Astrocyte (in vitro differentiated cells and primary cell): ENCODE measurements at regions not wholly inside any gene's neighbourhood (a gene's known extent, or its start where the extent isn't known, plus 50 kb on each side); places are given as distances from the start of the nearest gene placed in this dataset.

Experiments used
- DNase-seq: peaks from one replicate; pipeline ENCODE4 v3.0.0-alpha.2; 2010; ENCODE audit warnings: low read depth
- FAIRE-seq: peaks from 2 replicates; lab custom pipeline; 2011; peaks lifted over from hg19 to GRCh38; lab: Jason Lieb, UNC
- H2AFZ ChIP-seq: 2 replicates; pipeline ENCODE4 v1.6.0; 2012; ENCODE audit warnings: low read depth, low read length, inconsistent platforms
- H3K27ac ChIP-seq: 2 replicates; pipeline ENCODE4 v1.5.1; 2011; ENCODE audit warnings: low read depth, low read length, inconsistent platforms
- H3K27me3 ChIP-seq: 2 replicates; pipeline ENCODE4 v1.6.0; 2011; ENCODE audit warnings: low read length, inconsistent platforms; ENCODE audit not compliant: insufficient read depth
- H3K36me3 ChIP-seq: 2 replicates; pipeline ENCODE4 v1.5.1; 2011; ENCODE audit warnings: low read length, inconsistent platforms; ENCODE audit not compliant: insufficient read depth
- H3K4me1 ChIP-seq: 2 replicates; pipeline ENCODE4 v1.5.1; 2011; ENCODE audit warnings: low read length, inconsistent platforms; ENCODE audit not compliant: insufficient read depth
- H3K4me2 ChIP-seq: 2 replicates; pipeline ENCODE4 v1.6.0; 2012; ENCODE audit warnings: low read length, inconsistent platforms
- H3K4me3 ChIP-seq: 2 replicates; pipeline ENCODE4 v1.5.1; 2011; ENCODE audit warnings: low read depth, mild to moderate bottlenecking, low read length, inconsistent platforms; ENCODE audit not compliant: insufficient read depth
- H3K79me2 ChIP-seq: 2 replicates; pipeline ENCODE4 v1.6.0; 2012; ENCODE audit warnings: mild to moderate bottlenecking, low read length, inconsistent platforms; ENCODE audit not compliant: insufficient read depth
- H3K9ac ChIP-seq: 2 replicates; pipeline ENCODE4 v1.6.0; 2012; ENCODE audit warnings: mild to moderate bottlenecking, low read length, inconsistent platforms
- H3K9me3 ChIP-seq: 2 replicates; pipeline ENCODE4 v1.5.1; 2012; ENCODE audit warnings: low read depth, mild to moderate bottlenecking, low read length, inconsistent platforms; ENCODE audit not compliant: insufficient read depth
- H4K20me1 ChIP-seq: 2 replicates; pipeline ENCODE4 v1.6.0; 2012; ENCODE audit warnings: low read length, inconsistent platforms; ENCODE audit not compliant: insufficient read depth
- H3K27ac Mint-ChIP-seq: one replicate; pipeline ENCODE4 v1.8.0; 2021; ENCODE audit warnings: mild to moderate bottlenecking, mixed read lengths; ENCODE audit not compliant: unreplicated experiment
- H3K27me3 Mint-ChIP-seq: one replicate; pipeline ENCODE4 v1.8.0; 2021; ENCODE audit warnings: low read depth, mixed read lengths; ENCODE audit not compliant: unreplicated experiment
- H3K36me3 Mint-ChIP-seq: one replicate; pipeline ENCODE4 v1.8.0; 2021; ENCODE audit warnings: low read depth, mixed read lengths; ENCODE audit not compliant: unreplicated experiment
- H3K4me1 Mint-ChIP-seq: one replicate; pipeline ENCODE4 v1.8.0; 2021; ENCODE audit warnings: low read depth, mixed read lengths; ENCODE audit not compliant: unreplicated experiment
- H3K4me3 Mint-ChIP-seq: one replicate; pipeline ENCODE4 v1.8.0; 2021; ENCODE audit warnings: mild to moderate bottlenecking, moderate library complexity, mixed read lengths; ENCODE audit not compliant: unreplicated experiment
- H3K9me3 Mint-ChIP-seq: one replicate; pipeline ENCODE4 v1.8.0; 2021; ENCODE audit warnings: mild to moderate bottlenecking, mixed read lengths; ENCODE audit not compliant: unreplicated experiment
- EZH2 ChIP-seq: IDR thresholded peaks from 2 replicates; pipeline ENCODE4 v1.6.1; 2012; ENCODE audit warnings: mild to moderate bottlenecking, low read length, inconsistent platforms; ENCODE audit not compliant: insufficient read depth
- TF ChIP-seq, protein P1 (sequence below): IDR thresholded peaks from 2 replicates; pipeline ENCODE4 v1.5.1; 2011; ENCODE audit warnings: low read depth, mild to moderate bottlenecking, inconsistent platforms, low read length, moderate library complexity; ENCODE audit not compliant: insufficient read depth

DNA sequence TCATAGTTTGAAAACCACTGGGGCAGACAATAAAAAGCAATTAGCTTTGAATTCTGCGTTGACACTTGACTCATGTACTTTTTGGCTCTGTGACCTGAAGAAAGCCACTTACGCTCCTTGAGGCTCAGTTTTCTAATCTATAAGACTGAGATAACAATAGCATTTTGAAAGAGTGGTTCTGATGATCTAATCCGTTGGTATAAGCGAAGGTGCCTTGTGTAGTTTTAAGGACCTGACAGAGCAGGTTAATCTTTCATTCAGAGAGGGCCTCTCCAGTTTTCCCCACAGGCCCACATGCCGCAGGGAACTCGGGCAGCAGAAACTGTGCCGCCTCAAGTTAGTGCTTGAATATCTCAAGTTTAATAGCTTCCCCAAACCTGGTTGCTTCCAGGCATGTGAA is 306.0 kb upstream of the GBE1 start:
- no peaks in the 10 kb centered on the region for H4K20me1 ChIP-seq
- no peak for TF ChIP-seq EZH2
- TF ChIP-seq, protein P1, sequence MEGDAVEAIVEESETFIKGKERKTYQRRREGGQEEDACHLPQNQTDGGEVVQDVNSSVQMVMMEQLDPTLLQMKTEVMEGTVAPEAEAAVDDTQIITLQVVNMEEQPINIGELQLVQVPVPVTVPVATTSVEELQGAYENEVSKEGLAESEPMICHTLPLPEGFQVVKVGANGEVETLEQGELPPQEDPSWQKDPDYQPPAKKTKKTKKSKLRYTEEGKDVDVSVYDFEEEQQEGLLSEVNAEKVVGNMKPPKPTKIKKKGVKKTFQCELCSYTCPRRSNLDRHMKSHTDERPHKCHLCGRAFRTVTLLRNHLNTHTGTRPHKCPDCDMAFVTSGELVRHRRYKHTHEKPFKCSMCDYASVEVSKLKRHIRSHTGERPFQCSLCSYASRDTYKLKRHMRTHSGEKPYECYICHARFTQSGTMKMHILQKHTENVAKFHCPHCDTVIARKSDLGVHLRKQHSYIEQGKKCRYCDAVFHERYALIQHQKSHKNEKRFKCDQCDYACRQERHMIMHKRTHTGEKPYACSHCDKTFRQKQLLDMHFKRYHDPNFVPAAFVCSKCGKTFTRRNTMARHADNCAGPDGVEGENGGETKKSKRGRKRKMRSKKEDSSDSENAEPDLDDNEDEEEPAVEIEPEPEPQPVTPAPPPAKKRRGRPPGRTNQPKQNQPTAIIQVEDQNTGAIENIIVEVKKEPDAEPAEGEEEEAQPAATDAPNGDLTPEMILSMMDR, result no peak
- H2AFZ ChIP-seq, result no peak overlapping the region
- no peak for FAIRE-seq
- no peak overlapping the region for H3K4me3 ChIP-seq
- H3K36me3 Mint-ChIP-seq, result no peaks in the 10 kb centered on the region
- no peak overlapping the region for H3K4me2 ChIP-seq
- H3K4me1 ChIP-seq, result no peaks in the 10 kb centered on the region
- H3K9ac ChIP-seq, result no peak overlapping the region
- no peak for DNase-seq
- H3K4me3 Mint-ChIP-seq, result no peak overlapping the region
- no peaks in the 10 kb centered on the region for H3K9me3 Mint-ChIP-seq
- no peak overlapping the region for H3K27ac ChIP-seq
- no peaks in the 10 kb centered on the region for H3K36me3 ChIP-seq
- H3K27ac Mint-ChIP-seq, result no peak overlapping the region
- no peaks in the 10 kb centered on the region for H3K27me3 ChIP-seq
- H3K4me1 Mint-ChIP-seq, result peaks cover 4% of the 10 kb centered on the region
- no peaks in the 10 kb centered on the region for H3K79me2 ChIP-seq
- H3K27me3 Mint-ChIP-seq, result no peaks in the 10 kb centered on the region
- H3K9me3 ChIP-seq, result no peaks in the 10 kb centered on the region

DNA sequence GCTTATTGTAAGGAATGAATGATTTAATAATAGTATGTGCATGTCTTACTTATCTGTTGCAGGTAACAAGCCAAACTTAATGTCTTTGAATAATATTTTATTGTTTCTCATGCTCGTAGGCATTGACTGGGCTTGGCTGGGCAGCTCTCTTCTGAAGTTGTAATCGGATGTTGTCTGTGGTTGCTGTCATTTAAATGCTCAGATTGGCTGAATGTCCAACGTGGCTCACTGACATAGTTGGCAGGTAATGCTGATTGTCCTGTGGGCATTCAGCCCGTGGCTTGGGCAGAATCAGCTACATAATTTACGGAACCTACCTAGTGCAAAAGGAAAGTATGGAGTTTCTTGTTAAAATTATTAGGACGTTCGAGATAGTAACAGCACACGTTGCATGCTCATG is 297.4 kb upstream of the GBE1 start:
- no peak for DNase-seq
- Mint-ChIP-seq H3K27me3 (no peaks in the 10 kb centered on the region), H3K4me3 (no peak overlapping the region), H3K4me1 (peaks cover 10% of the 10 kb centered on the region), H3K27ac (no peak overlapping the region), H3K9me3 (no peaks in the 10 kb centered on the region), H3K36me3 (no peaks in the 10 kb centered on the region)
- peak overlapping the region; percentile 18 for H2AFZ ChIP-seq
- TF ChIP-seq, protein P1, result no peak
- TF ChIP-seq EZH2, result no peak
- no peaks in the 10 kb centered on the region for H3K27me3 ChIP-seq
- no peak overlapping the region for H3K27ac ChIP-seq
- H3K36me3 ChIP-seq, result no peaks in the 10 kb centered on the region
- FAIRE-seq, result no peak
- no peak overlapping the region for H3K9ac ChIP-seq
- H3K4me3 ChIP-seq, result no peak overlapping the region
- no peaks in the 10 kb centered on the region for H3K79me2 ChIP-seq
- H3K4me1 ChIP-seq, result no peaks in the 10 kb centered on the region
- H3K9me3 ChIP-seq, result no peaks in the 10 kb centered on the region
- no peaks in the 10 kb centered on the region for H4K20me1 ChIP-seq
- H3K4me2 ChIP-seq, result no peak overlapping the region

DNA sequence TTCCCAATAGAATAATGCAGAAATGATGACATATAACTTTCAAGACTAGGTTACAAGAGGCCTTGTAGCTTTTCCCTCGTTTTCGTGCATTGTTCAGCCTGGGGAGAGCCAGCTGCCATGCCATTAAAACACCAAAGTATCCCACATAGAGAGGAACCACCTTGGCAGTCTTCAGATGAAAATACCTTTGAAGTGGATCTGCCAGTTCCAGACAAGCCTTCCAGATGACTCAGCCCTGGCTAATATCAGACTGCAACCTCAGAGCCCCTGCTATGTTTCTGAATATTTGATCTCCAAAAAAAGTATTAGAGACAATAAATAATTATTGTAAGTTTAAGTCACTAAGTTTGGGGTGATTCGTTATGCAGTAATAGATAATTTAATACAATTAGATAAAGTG is 294.3 kb upstream of the GBE1 start:
- Histone ChIP-seq H3K9ac (no peak overlapping the region), H3K4me2 (no peak overlapping the region), H3K4me3 (no peak overlapping the region), H2AFZ (no peak overlapping the region), H3K27me3 (no peaks in the 10 kb centered on the region), H3K79me2 (no peaks in the 10 kb centered on the region), H3K27ac (no peak overlapping the region), H3K9me3 (no peaks in the 10 kb centered on the region), H4K20me1 (no peaks in the 10 kb centered on the region), H3K4me1 (no peaks in the 10 kb centered on the region), H3K36me3 (no peaks in the 10 kb centered on the region)
- no peak for FAIRE-seq
- Mint-ChIP-seq H3K9me3 (no peaks in the 10 kb centered on the region), H3K4me3 (no peak overlapping the region), H3K4me1 (peaks cover 10% of the 10 kb centered on the region), H3K36me3 (no peaks in the 10 kb centered on the region), H3K27me3 (no peaks in the 10 kb centered on the region), H3K27ac (peak overlapping the region; percentile 26)
- DNase-seq, result peak; percentile 57
- no peak for TF ChIP-seq EZH2
- TF ChIP-seq, protein P1, result no peak
